Mononuclear cell (primary cell): ENCODE measurements at regions not wholly inside any gene's neighbourhood (a gene's known extent, or its start where the extent isn't known, plus 50 kb on each side); places are given as distances from the start of the nearest gene placed in this dataset.

Experiments
- H3K27me3 ChIP-seq: 2 replicates; pipeline ENCODE4 v1.6.0; 2011; ENCODE audit warnings: low read length, control low read depth; ENCODE audit not compliant: insufficient read depth
- H3K4me1 ChIP-seq: 2 replicates; pipeline ENCODE4 v1.5.1; 2011; ENCODE audit warnings: mild to moderate bottlenecking, low read length, control low read depth; ENCODE audit not compliant: insufficient read depth
- H3K4me3 ChIP-seq: 2 replicates; pipeline ENCODE4 v1.5.1; 2011; ENCODE audit warnings: mild to moderate bottlenecking, low read length, moderate library complexity
- H3K9me3 ChIP-seq: 2 replicates; pipeline ENCODE4 v1.5.1; 2011; ENCODE audit warnings: low read depth, mild to moderate bottlenecking, control low read depth, low read length

- no peak overlapping the region for H3K4me3 ChIP-seq
- H3K4me1 ChIP-seq: no peaks in the 10 kb centered on the region
- H3K27me3 ChIP-seq: no peaks in the 10 kb centered on the region
- H3K9me3 ChIP-seq: no peaks in the 10 kb centered on the region
Observed at GRCh38 chr19:30155381-30156200, 213.6 kb downstream of the URI1 start.

DNA sequence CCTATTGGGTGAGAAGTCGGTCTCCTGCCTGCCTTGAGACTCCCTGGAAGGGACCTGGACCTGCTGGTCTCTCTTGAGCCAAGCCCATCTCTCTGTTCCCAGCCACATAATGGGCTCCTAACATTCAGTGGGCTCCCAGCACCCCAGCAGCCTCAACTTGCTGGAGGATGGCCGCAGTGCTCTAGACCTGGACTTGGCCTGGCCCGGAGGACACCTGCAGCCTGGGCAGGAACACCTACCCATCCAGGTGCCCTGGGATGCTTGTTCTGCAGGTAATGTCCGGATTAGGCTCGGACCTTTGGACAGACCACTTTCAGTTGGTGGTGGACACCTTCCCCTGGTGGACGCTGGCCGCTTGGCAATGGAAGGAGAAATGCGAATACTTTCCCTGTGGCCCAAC is 214.6 kb downstream of the URI1 start:
- no peaks in the 10 kb centered on the region for H3K27me3 ChIP-seq

DNA sequence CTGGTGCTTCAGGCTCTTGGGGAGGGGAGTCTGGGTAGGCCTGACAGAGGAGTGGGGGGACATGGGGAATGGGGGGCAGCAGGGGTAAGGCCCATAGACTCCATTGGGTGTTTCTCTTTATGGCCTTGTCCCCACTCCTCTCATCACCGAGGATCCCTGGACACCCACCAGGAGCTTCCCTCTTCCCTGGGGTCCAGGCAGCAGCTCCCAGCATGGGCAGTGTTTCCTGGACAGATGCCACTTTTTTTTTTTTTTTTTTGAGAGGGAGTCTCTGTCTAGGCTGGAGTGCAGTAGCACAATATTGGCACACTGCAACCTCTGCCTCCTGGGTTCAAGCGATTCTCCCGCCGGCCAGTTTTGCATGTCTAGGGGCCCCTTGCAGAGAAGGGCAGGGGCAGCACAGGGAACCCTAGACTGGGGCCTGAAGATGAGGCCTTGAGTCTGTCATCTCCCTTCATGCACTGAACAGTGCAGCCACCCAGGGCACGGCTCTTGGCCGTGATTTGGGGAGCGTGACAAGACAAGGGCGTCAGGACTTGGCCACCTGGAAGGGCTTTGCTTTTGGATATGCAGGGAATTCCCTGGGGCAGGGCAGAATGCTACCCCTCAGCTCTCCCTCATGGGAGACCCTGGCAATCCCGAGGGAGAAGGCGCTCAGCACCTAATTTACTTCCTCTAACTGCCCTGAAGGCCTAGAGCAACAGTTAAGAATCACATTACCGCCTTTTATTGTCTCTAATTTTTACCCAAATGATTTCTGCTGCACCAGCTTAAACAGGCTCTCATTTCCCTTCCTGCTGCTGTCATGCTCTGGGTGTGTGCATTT is 213.9 kb upstream of the ZNF536 start:
- Histone ChIP-seq H3K4me3 (no peak overlapping the region), H3K4me1 (no peaks in the 10 kb centered on the region), H3K9me3 (no peaks in the 10 kb centered on the region), H3K27me3 (no peaks in the 10 kb centered on the region)

More for the DNA sequence above, 214.6 kb downstream of the URI1 start:
- no peaks in the 10 kb centered on the region for H3K9me3 ChIP-seq
- no peaks in the 10 kb centered on the region for H3K4me1 ChIP-seq
- no peak overlapping the region for H3K4me3 ChIP-seq

DNA sequence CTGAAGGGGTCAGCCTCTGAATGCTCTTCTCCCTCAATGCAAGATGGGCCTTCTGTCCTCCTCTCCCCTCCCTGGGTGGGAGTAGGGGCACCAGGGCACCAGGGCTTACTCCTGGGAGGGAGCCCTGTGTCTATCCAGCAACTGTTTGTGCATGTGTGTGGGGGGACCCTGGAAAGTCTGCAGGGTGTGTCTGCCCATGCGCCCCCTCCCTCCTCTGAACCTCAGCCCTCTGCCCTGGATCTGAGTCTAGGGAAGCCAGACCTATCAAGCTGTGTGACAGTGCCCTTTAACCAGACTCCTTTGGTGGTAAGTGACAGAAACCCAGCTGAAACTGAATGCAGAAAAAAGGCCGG is 213.3 kb upstream of the ZNF536 start:
- Histone ChIP-seq H3K27me3 (no peaks in the 10 kb centered on the region), H3K9me3 (no peaks in the 10 kb centered on the region), H3K4me3 (no peak overlapping the region), H3K4me1 (no peaks in the 10 kb centered on the region)

GRCh38 chr19:30159636-30160035 is 212.5 kb upstream of the ZNF536 start:
- no peak overlapping the region for H3K4me3 ChIP-seq
- no peaks in the 10 kb centered on the region for H3K27me3 ChIP-seq
- H3K9me3 ChIP-seq: no peaks in the 10 kb centered on the region
- no peaks in the 10 kb centered on the region for H3K4me1 ChIP-seq

DNA sequence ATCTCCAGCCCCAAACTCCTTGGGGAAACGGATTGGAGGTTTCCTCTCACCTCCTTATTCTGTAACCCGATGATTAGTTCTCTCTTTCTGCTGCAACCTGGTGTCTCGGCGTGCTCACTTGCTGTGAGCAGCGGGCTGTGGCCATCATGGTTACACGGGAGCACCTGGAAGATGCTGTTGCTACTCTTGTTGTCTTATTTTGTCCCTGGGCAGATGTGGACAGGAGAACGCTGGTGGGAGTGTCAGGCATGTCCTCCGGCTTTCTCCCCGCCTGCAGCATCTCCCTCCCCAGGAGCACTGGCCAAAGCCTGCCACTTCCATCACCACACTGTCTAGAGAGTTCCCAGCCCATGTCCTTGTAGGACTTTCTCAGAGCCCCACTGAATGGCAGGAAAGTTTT is 211.8 kb upstream of the ZNF536 start:
- Histone ChIP-seq H3K4me1 (no peaks in the 10 kb centered on the region), H3K9me3 (no peaks in the 10 kb centered on the region), H3K27me3 (no peaks in the 10 kb centered on the region), H3K4me3 (no peak overlapping the region)

- Histone ChIP-seq H3K27me3 (no peaks in the 10 kb centered on the region), H3K4me1 (no peaks in the 10 kb centered on the region), H3K4me3 (no peak overlapping the region), H3K9me3 (no peaks in the 10 kb centered on the region)
Observed at GRCh38 chr19:30161021-30161655, 211.0 kb upstream of the ZNF536 start.

DNA sequence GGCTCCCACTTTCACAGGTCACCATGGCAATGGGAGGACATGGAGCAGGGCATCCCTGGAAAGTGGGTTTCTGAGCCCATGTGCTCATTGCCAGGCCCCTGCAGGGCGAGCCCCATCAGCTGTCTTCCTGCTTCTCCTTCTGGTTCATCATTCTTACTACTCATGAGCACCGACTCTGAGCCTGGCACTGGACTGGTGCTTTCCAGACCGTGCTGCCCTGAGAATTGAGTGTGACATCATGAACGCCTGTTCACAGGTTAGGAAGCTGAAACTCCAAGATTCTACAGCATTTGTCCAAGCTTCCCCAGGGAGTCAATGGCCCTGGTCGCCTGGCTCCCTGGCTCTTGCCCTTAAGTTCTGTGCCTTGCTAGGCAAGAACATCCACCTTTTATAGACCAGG is 210.4 kb upstream of the ZNF536 start:
- no peaks in the 10 kb centered on the region for H3K27me3 ChIP-seq
- no peaks in the 10 kb centered on the region for H3K9me3 ChIP-seq
- H3K4me1 ChIP-seq: no peaks in the 10 kb centered on the region
- no peak overlapping the region for H3K4me3 ChIP-seq

DNA sequence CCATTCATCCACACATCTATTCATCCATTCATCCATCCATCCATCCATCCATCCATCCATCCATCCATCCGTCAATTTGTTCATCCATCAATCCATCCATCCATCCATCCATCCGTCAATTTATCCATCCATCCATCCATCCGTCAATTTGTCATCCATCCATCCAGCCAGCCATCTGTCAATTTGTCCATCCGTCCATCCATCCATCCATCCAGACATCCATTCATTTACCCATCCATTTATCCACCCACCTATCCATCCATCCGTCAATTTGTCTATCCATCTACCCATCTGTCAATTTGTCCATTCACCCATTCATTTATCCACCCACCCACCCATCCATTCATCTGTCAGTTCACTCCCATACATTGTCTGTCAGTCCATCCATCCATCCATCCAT is 209.5 kb upstream of the ZNF536 start:
- no peaks in the 10 kb centered on the region for H3K9me3 ChIP-seq
- H3K4me1 ChIP-seq: no peaks in the 10 kb centered on the region
- H3K4me3 ChIP-seq: no peak overlapping the region
- H3K27me3 ChIP-seq: no peaks in the 10 kb centered on the region

- no peak overlapping the region for H3K4me3 ChIP-seq
- H3K27me3 ChIP-seq: no peaks in the 10 kb centered on the region
- H3K4me1 ChIP-seq: no peaks in the 10 kb centered on the region
- no peaks in the 10 kb centered on the region for H3K9me3 ChIP-seq
Observed at GRCh38 chr19:30163663-30164062, 208.5 kb upstream of the ZNF536 start.

- no peak overlapping the region for H3K4me3 ChIP-seq
- H3K4me1 ChIP-seq: no peaks in the 10 kb centered on the region
- no peaks in the 10 kb centered on the region for H3K9me3 ChIP-seq
- H3K27me3 ChIP-seq: no peaks in the 10 kb centered on the region
Observed at GRCh38 chr19:30165228-30165813, 206.9 kb upstream of the ZNF536 start.

- H3K4me3 ChIP-seq: no peak overlapping the region
- H3K4me1 ChIP-seq: no peaks in the 10 kb centered on the region
- no peaks in the 10 kb centered on the region for H3K9me3 ChIP-seq
- H3K27me3 ChIP-seq: no peaks in the 10 kb centered on the region
Observed at GRCh38 chr19:30167206-30167868, 204.8 kb upstream of the ZNF536 start.

GRCh38 chr19:30167976-30168635 is 204.1 kb upstream of the ZNF536 start:
- H3K27me3 ChIP-seq: no peaks in the 10 kb centered on the region
- H3K4me1 ChIP-seq: no peaks in the 10 kb centered on the region
- no peak overlapping the region for H3K4me3 ChIP-seq
- H3K9me3 ChIP-seq: no peaks in the 10 kb centered on the region

DNA sequence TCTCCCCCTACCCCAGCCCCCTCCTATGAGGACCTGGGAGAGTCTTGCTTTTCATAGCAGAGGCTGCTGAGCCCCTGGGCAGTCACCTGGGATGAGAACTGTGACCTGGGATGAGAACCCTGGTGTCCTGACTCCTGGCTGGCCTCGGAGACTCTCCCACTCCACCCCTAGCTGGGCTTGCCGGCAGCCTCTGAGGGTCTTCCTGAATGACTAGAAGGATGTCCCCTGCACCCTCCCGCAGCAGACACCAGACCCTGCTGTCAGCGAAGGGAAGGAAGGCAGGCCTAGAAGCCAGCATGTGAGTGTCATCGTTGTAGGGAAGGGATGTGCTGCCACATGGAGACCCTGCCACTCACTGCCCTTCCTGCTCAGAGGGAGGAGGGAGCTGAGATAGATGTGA is 203.4 kb upstream of the ZNF536 start:
- H3K27me3 ChIP-seq: no peaks in the 10 kb centered on the region
- no peak overlapping the region for H3K4me3 ChIP-seq
- H3K9me3 ChIP-seq: no peaks in the 10 kb centered on the region
- no peaks in the 10 kb centered on the region for H3K4me1 ChIP-seq
